RWPE1 (cell line): ENCODE measurements at regions not wholly inside any gene's neighbourhood (a gene's known extent, or its start where the extent isn't known, plus 50 kb on each side); places are given as distances from the start of the nearest gene placed in this dataset.

Source experiments
- CTCF ChIA-PET: fragments of 350-600 bp; sonication (Branson Sonifier 250); formaldehyde crosslinking; extraction: SDS; loops from one replicate; lab custom pipeline; 2021; lab: Yijun Ruan, JAX
- POLR2A ChIA-PET: fragments of 400-600 bp; formaldehyde crosslinking; extraction: SDS; loops from one replicate; lab custom pipeline; 2020; ENCODE audit warnings: antibody characterized with exemption; ENCODE audit not compliant: low non-redundant PET; lab: Yijun Ruan, JAX
- DNase-seq: peaks from one replicate; pipeline ENCODE4 v3.0.0; 2012; ENCODE audit warnings: low spot score
- H3K27ac ChIP-seq: fragments of 450-650 bp; 2 replicates; pipeline ENCODE4 v1.5.1; 2017
- CTCF ChIP-seq: fragments of 450-650 bp; conservative IDR thresholded peaks from 2 replicates; pipeline ENCODE4 v1.5.1; 2017; ENCODE audit warnings: low read depth, mild to moderate bottlenecking

DNA sequence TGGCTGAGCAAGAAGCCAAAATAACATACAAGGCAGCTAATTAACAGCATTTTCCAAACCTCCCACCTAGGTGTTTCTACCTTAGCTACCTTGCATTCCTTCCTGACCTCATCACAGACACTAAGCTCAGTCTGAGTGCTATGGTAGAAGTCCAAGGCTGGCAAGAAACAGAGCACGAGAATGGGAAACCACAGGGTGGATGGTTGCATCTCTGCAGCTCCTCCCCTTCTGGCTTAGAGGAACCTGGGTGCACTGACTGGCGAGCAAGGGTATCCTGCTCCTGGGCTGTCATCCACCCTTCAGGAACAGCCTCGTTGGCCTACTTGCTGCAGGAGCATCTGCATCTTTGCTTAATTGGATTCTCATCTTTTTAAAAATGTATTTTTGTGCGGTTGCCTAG, 73.1 kb upstream of the KIRREL3 start:
- CTCF ChIA-PET, result interaction anchor here (0.6 kb wide), 2 partner anchors 104 to 633 kb away, joined by 3 to 4 read pairs; no protein-coding TSS in a partner anchor
- TF ChIP-seq CTCF, result no peak
- POLR2A ChIA-PET, result no interaction called here
- DNase-seq, result no peak
- H3K27ac ChIP-seq, result no peak overlapping the region

DNA sequence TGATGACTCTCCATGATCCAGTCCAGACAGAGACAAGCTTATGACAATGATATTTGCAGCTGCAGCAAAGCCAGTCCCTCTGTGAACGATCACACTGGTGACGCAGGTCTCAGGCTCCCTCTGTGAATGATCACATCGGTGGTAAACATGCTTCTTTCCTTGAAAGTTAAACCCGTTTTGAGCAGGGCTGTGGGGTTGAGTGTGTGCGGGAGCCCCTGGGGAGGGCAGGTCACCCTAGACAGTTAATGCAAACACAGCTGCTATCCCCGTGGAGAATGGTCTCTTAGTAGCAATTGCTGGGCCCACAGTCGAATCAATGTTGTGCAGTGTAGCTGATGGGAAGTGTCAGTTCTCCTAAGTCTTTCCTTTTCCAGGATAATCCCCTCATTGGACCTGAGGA, 71.0 kb upstream of the KIRREL3 start:
- CTCF ChIA-PET, result interaction anchor here (0.6 kb wide), 1 partner anchor 9 kb away, joined by 3 read pairs; no protein-coding TSS in a partner anchor
- TF ChIP-seq CTCF, result no peak
- DNase-seq, result no peak
- POLR2A ChIA-PET, result no interaction called here
- no peak overlapping the region for H3K27ac ChIP-seq

DNA sequence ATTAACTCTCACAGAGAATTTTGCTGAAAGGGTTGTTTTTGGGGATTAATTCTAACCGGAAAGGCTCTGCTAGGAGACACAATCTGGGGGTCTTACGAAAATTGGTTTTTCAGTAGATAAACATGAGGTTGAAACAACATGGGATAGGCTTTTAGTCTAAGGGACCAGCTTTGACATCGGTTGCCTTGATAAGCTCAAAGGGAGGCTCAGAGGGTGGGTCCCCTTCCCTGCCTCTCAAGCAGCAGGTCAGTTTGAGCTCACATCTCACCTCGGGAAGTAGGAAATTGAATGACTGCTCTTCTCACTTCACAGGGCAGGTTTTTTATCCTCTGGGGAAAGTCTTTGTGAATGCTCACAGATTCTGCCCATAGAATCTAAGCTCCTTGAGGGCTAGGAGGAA, 70.2 kb upstream of the KIRREL3 start:
- ChIA-PET POLR2A (no interaction called here), CTCF (no interaction called here)
- no peak for TF ChIP-seq CTCF
- H3K27ac ChIP-seq, result no peak overlapping the region
- no peak for DNase-seq

DNA sequence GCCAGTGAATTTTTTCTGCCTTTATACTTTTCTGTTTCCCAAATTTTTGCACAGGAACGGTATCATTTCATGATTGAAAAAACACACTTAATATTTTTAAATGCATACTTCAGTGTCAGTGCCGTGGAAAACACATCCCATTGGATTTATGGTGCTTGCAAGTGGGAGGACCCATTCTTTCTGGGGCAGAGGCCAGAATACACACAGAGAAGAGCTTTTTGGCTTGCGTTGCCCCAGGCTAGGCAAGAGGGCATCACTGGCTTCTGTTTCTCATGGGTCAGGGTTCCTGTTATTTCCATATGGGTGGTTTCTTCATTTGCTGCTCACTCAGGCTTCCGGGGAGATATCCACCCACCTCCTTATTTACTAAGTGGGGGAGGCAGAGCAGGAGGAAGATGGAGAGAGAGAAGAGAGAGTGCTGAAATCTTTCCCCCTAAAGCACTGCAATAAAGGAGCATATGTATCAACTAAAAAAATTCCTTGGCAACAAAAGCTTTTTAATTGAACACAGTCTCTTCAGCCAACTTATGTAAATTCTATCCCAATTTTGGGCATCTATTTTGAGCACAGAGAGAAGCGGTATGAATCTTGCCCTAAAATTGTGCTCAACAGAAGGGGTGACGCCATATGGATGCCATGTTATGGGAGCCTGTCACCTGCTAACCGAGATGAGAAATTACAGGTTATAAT, 66.0 kb upstream of the KIRREL3 start:
- ChIA-PET CTCF (no interaction called here), POLR2A (no interaction called here)
- H3K27ac ChIP-seq, result no peak overlapping the region
- TF ChIP-seq CTCF, result no peak
- DNase-seq, result no peak

DNA sequence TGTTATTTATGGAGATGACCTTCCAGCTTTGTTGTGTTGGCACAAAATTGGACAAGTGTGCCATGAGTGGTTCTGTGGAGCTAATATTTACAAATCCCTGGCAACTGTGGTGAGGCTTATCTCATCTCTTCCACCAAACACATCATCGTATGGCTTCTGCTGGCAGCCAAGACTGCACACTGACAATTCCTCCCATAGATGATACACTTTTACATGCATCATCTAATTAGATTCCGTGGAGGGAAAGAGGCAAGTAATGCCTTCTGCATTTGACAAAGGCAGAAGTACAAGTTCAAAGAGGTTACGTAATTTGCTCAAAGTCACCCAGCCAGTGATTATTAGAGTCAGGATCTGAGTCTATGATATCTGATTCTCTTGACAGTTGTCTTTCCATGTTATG, 62.7 kb upstream of the KIRREL3 start:
- H3K27ac ChIP-seq, result no peak overlapping the region
- ChIA-PET POLR2A (no interaction called here), CTCF (no interaction called here)
- no peak for TF ChIP-seq CTCF
- DNase-seq, result no peak

GRCh38 chr11:127061947-127062346, 61.4 kb upstream of the KIRREL3 start:
- TF ChIP-seq CTCF, result no peak
- ChIA-PET POLR2A (no interaction called here), CTCF (no interaction called here)
- H3K27ac ChIP-seq, result no peak overlapping the region
- no peak for DNase-seq
